SK-N-SH (cell line): ENCODE measurements at regions not wholly inside any gene's neighbourhood (a gene's known extent, or its start where the extent isn't known, plus 50 kb on each side); places are given as distances from the start of the nearest gene placed in this dataset.

Source experiments
- CTCF ChIA-PET: fragments of 300-600, 350-600 bp; formaldehyde crosslinking; extraction: SDS; loops from one replicate; lab custom pipeline; 2021; lab: Yijun Ruan, JAX
- POLR2A ChIA-PET: fragments of 350-600 bp; sonication (Branson Sonifier 250); formaldehyde crosslinking; extraction: SDS; loops from one replicate; lab custom pipeline; 2020; ENCODE audit warnings: antibody characterized with exemption, inconsistent platforms; lab: Yijun Ruan, JAX
- DNase-seq: peaks from one replicate; pipeline ENCODE4 v3.0.0; 2012
- H2AFZ ChIP-seq: fragments of 200-600 bp; sonication (generic); 2 replicates; pipeline ENCODE4 v1.8.1; 2016; ENCODE audit warnings: antibody characterized with exemption, mild to moderate bottlenecking, low read depth
- H3F3A ChIP-seq: fragments of 200-600 bp; sonication (generic); replicated peaks from 2 replicates; pipeline ENCODE3; 2016; ENCODE audit warnings: antibody characterized with exemption, mild to moderate bottlenecking; ENCODE audit not compliant: insufficient read depth
- H3K27ac ChIP-seq, 2 experiments: fragments of 200-500 bp in 1 of 2; fragments of 200-600 bp in 1 of 2; sonication (Bioruptor generic) in 1 of 2; sonication (generic), shearing (Covaris generic) in 1 of 2; 2 replicates each; pipeline versions ENCODE4 v1.5.1 to v1.6.1; 2014 to 2016; ENCODE audit warnings: low read depth in 2 of 2, inconsistent platforms in 1 of 2, low read length in 1 of 2, mild to moderate bottlenecking in 1 of 2, mixed read lengths in 1 of 2
- H3K27me3 ChIP-seq: fragments of 200-600 bp; sonication (generic), shearing (Covaris generic); 2 replicates; pipeline ENCODE4 v1.6.1; 2016; ENCODE audit warnings: mixed run types; ENCODE audit not compliant: insufficient read depth
- H3K36me3 ChIP-seq, 2 experiments: fragments of 200-500 bp in 1 of 2; fragments of 200-600 bp in 1 of 2; sonication (Bioruptor generic) in 1 of 2; sonication (generic) in 1 of 2; replicated peaks in 1 of 2; 2 replicates each; pipeline versions ENCODE3 to v1.5.1; 2014 to 2016; ENCODE audit warnings: low read length in 1 of 2, mild to moderate bottlenecking in 1 of 2; ENCODE audit not compliant: insufficient read depth in 2 of 2, control insufficient read depth in 1 of 2
- H3K4me1 ChIP-seq, 2 experiments: fragments of 200-500 bp in 1 of 2; fragments of 200-600 bp in 1 of 2; sonication (Bioruptor generic) in 1 of 2; sonication (generic), shearing (Covaris generic) in 1 of 2; 2 replicates each; pipeline versions ENCODE4 v1.5.1 to v1.6.1; 2014 to 2016; ENCODE audit warnings: low read depth in 1 of 2, low read length in 1 of 2, mixed run types in 1 of 2; ENCODE audit not compliant: insufficient read depth in 2 of 2, control insufficient read depth in 1 of 2
- H3K4me2 ChIP-seq: fragments of 200-600 bp; sonication (generic), shearing (Covaris generic); 2 replicates; pipeline ENCODE4 v1.6.1; 2017; ENCODE audit warnings: mixed run types
- H3K4me3 ChIP-seq, 2 experiments: fragments of 200-500 bp in 1 of 2; fragments of 200-600 bp in 1 of 2; sonication (Bioruptor generic) in 1 of 2; sonication (generic), shearing (Covaris generic) in 1 of 2; 2 replicates each; pipeline versions ENCODE4 v1.5.1 to v1.8.1; 2014 to 2016; ENCODE audit warnings: low read depth in 2 of 2, inconsistent platforms in 1 of 2, low read length in 1 of 2, mild to moderate bottlenecking in 1 of 2, mixed read lengths in 1 of 2, moderate library complexity in 1 of 2
- H3K79me2 ChIP-seq: fragments of 200-600 bp; sonication (generic); 2 replicates; pipeline ENCODE4 v1.8.1; 2017; ENCODE audit warnings: mild to moderate bottlenecking; ENCODE audit not compliant: insufficient read depth
- H3K9ac ChIP-seq: fragments of 200-600 bp; sonication (generic); 2 replicates; pipeline ENCODE4 v1.6.1; 2017; ENCODE audit warnings: mixed run types
- H3K9me2 ChIP-seq: fragments of 200-600 bp; sonication (generic); 2 replicates; pipeline ENCODE4 v1.6.1; 2017; ENCODE audit warnings: mixed run types
- H3K9me3 ChIP-seq: fragments of 200-600 bp; sonication (generic); 2 replicates; pipeline ENCODE4 v1.6.1; 2017; ENCODE audit warnings: mixed run types, mild to moderate bottlenecking, moderate library complexity
- H4K20me1 ChIP-seq: fragments of 200-600 bp; sonication (generic); 2 replicates; pipeline ENCODE4 v1.6.1; 2017; ENCODE audit warnings: mild to moderate bottlenecking, mixed run types; ENCODE audit not compliant: insufficient read depth
- CHD2 ChIP-seq: fragments of 150-350 bp; IDR thresholded peaks from 2 replicates; pipeline ENCODE4 v1.6.1; 2018; ENCODE audit warnings: low read length; ENCODE audit not compliant: partially characterized antibody
- FOXM1 ChIP-seq: IDR thresholded peaks from 2 replicates; pipeline ENCODE4 v1.4.0; 2012; ENCODE audit warnings: low read depth, mild to moderate bottlenecking
- GABPA ChIP-seq: IDR thresholded peaks from 2 replicates; pipeline ENCODE4 v1.4.0; 2012; ENCODE audit warnings: low read depth, mild to moderate bottlenecking
- MXI1 ChIP-seq: IDR thresholded peaks from 2 replicates; pipeline ENCODE4 v1.6.1; 2012; ENCODE audit warnings: mild to moderate bottlenecking, low read depth, low read length, improper control_type of control experiment
- NRF1 ChIP-seq: IDR thresholded peaks from 2 replicates; pipeline ENCODE4 v1.6.1; 2012; ENCODE audit warnings: low read depth, mild to moderate bottlenecking, low read length
- RCOR1 ChIP-seq: fragments of 150-350 bp; IDR thresholded peaks from 2 replicates; pipeline ENCODE4 v1.6.1; 2017; ENCODE audit warnings: antibody characterized with exemption, low read length
- REST ChIP-seq: IDR thresholded peaks from 2 replicates; pipeline ENCODE4 v1.6.1; 2012; ENCODE audit warnings: mild to moderate bottlenecking, low read depth, low read length, moderate library complexity
- SIN3A ChIP-seq: IDR thresholded peaks from 2 replicates; pipeline ENCODE4 v1.6.1; 2012; ENCODE audit warnings: low read depth, mild to moderate bottlenecking, low read length, moderate library complexity, borderline replicate concordance
- SMC3 ChIP-seq: IDR thresholded peaks from 2 replicates; pipeline ENCODE4 v1.6.1; 2012; ENCODE audit warnings: low read depth, low read length, improper control_type of control experiment
- TEAD4 ChIP-seq: IDR thresholded peaks from 2 replicates; pipeline ENCODE4 v1.4.0; 2012; ENCODE audit warnings: mild to moderate bottlenecking, borderline replicate concordance; ENCODE audit not compliant: insufficient read depth
- USF2 ChIP-seq: fragments of 150-350 bp; IDR thresholded peaks from 2 replicates; pipeline ENCODE4 v1.6.1; 2017; ENCODE audit warnings: antibody characterized with exemption, low read length, low read depth, borderline replicate concordance
- WGBS: methylation state at CpG from one replicate; pipeline ENCODE4 v1.1.6; 2017; ENCODE audit warnings: low lambda C conversion rate; 5-methylcytosine and 5-hydroxymethylcytosine counted together

GRCh38 chr6:139856562-139856961 is 482.1 kb upstream of the CITED2 start:
- H3K9me2 ChIP-seq, result no peaks in the 10 kb centered on the region
- no peak overlapping the region for H3K9ac ChIP-seq
- no peaks in the 10 kb centered on the region for H3K9me3 ChIP-seq
- no peak overlapping the region for H3K4me3 ChIP-seq
- H4K20me1 ChIP-seq, result no peaks in the 10 kb centered on the region
- DNase-seq, result no peak
- H3K27ac ChIP-seq, result no peak overlapping the region
- POLR2A ChIA-PET, result no interaction called here
- H3K4me1 ChIP-seq, result no peaks in the 10 kb centered on the region; a peak in 1 of 4 replicates
- no peaks in the 10 kb centered on the region for H3F3A ChIP-seq
- TF ChIP-seq SIN3A, result no peak
- no peak for TF ChIP-seq TEAD4
- TF ChIP-seq CHD2, result no peak
- no peak for TF ChIP-seq GABPA
- TF ChIP-seq SMC3, result no peak
- peak overlapping the region; percentile 20; the same call in 1 of the 2 replicates for H2AFZ ChIP-seq
- WGBS, result 96% methylated on average over 1 of the region's 1 CpG
- H3K79me2 ChIP-seq, result no peaks in the 10 kb centered on the region
- no peak overlapping the region for H3K4me2 ChIP-seq
- no peaks in the 10 kb centered on the region for H3K36me3 ChIP-seq
- no peaks in the 10 kb centered on the region for H3K27me3 ChIP-seq
- CTCF ChIA-PET, result interaction anchor here (1.7 kb wide), 1 partner anchor 26 kb away, joined by 3 read pairs; no protein-coding TSS in a partner anchor

GRCh38 chr6:139855671-139856311 is 481.3 kb upstream of the CITED2 start:
- 71% methylated on average over 3 of the region's 3 CpGs for WGBS
- H3K4me2 ChIP-seq, result no peak overlapping the region
- POLR2A ChIA-PET, result no interaction called here
- no peaks in the 10 kb centered on the region; a peak in 1 of 4 replicates for H3K4me1 ChIP-seq
- no peak overlapping the region for H3K9ac ChIP-seq
- H3K9me2 ChIP-seq, result no peaks in the 10 kb centered on the region
- no peaks in the 10 kb centered on the region for H3K79me2 ChIP-seq
- H4K20me1 ChIP-seq, result no peaks in the 10 kb centered on the region
- no peak overlapping the region for H3K27ac ChIP-seq
- no peaks in the 10 kb centered on the region for H3K27me3 ChIP-seq
- DNase-seq, result no peak
- CTCF ChIA-PET, result interaction anchor here (1.7 kb wide), 1 partner anchor 27 kb away, joined by 3 read pairs; no protein-coding TSS in a partner anchor
- H3K36me3 ChIP-seq, result no peaks in the 10 kb centered on the region
- H2AFZ ChIP-seq, result peak overlapping the region; percentile 20
- peaks cover 6% of the 10 kb centered on the region for H3K9me3 ChIP-seq
- no peaks in the 10 kb centered on the region for H3F3A ChIP-seq
- no peak for TF ChIP-seq USF2
- H3K4me3 ChIP-seq, result no peak overlapping the region

- Histone ChIP-seq H3K79me2 (no peaks in the 10 kb centered on the region), H3K9ac (no peak overlapping the region), H2AFZ (no peak overlapping the region), H3K9me2 (no peaks in the 10 kb centered on the region), H3K27ac (no peak overlapping the region), H3F3A (no peaks in the 10 kb centered on the region), H3K4me2 (no peak overlapping the region), H3K27me3 (no peaks in the 10 kb centered on the region), H3K4me1 (no peaks in the 10 kb centered on the region; a peak in 1 of 4 replicates), H3K4me3 (no peak overlapping the region), H3K9me3 (peaks cover 11% of the 10 kb centered on the region), H4K20me1 (no peaks in the 10 kb centered on the region), H3K36me3 (no peaks in the 10 kb centered on the region)
- 64% methylated on average over 3 of the region's 3 CpGs for WGBS
- TF ChIP-seq FOXM1 (no peak), REST (no peak), NRF1 (no peak), USF2 (no peak), RCOR1 (no peak), MXI1 (no peak)
- POLR2A ChIA-PET, result no interaction called here
- CTCF ChIA-PET, result no interaction called here
- DNase-seq, result no peak
These were observed 479.0 kb upstream of the CITED2 start for GRCh38 chr6:139853302-139853992.
